ENCODE measurements at regions not wholly inside any gene's neighbourhood (a gene's known extent, or its start where the extent isn't known, plus 50 kb on each side); places are given as distances from the start of the nearest gene placed in this dataset.
"Not testable (repeated sequence)": the region's sequence is repeated elsewhere in the genome, so short reads cannot be mapped to it uniquely, and the experiment has no call there.

DNA sequence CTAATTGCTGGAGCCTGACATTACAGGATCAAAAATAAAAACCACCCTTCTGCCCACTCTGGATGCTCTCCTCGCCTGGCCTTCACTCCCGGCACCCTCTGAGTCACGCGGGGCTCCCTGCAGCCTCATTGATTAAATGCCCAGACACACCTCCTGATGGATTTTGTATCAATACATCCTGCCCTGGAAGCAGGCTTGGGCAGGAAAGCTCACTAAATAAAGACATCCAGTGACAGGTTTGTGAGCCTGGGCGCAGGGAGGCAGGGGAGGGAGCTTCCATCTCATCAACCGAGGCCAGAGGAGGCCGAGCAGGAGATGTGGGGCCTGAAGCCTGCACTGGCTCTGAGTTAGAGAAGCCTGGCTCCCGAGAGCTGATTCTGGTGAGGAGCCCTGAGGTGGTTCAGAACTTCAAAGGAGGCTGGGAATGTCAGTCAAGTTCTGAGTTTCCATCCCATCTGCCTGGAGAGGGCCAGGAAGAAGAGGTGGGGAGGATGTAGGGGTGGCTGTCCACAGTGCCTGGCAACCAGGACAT lies 318.6 kb downstream of the ADGRD1 start:
- not testable (repeated sequence) for DNase-seq (ENCODE audit: low read depth in 2 of 2, low spot score in 1 of 2)

DNA sequence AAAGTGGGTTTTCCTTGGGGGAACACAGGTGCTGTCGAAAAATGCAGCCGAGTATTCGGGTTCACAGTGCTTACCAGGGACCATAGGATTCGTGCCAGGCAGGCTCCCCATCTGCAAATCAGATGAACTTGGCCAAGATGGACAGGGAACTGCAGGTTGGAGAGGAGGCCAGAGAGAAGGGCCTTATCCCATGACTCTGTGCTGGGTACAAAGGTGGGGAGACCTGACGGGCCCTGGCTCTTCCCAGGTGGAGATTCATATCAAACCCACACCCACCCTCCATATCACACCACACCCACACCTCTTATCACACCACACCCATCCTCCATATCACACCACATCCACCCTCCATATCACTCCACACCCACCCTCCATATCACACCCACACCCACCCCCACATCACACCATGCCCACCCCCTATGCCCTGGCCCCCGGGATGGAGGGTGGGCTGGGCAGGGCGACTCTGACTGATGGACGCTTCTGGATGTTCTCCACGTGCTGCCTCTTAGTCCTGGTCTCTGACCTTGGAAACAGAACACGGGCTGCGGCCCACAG lies 319.7 kb downstream of the ADGRD1 start:
- DNase-seq (ENCODE audit: low read depth in 2 of 2, low spot score in 1 of 2) = no peak

DNA sequence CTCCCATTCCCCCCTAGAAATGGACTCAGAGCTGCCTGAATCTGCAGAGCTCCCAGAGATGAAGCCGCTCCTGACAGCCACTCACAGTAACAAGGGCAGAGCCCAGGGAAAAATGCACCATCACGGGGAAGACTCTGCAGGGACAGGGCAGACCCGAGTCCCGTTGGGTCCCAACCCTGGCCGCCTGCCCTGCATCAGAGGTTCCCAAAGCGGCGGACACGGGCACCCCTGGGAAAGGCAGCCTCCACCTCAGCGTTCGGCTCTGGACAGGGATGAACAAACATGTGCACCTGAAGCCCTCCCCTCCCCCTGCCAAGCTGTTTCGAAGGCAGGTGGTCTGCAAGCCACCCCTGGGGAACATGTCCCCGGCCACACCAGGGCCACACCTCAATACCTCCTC lies 320.4 kb downstream of the ADGRD1 start:
- DNase-seq (ENCODE audit: low read depth in 2 of 2, low spot score in 1 of 2) = no peak

DNA sequence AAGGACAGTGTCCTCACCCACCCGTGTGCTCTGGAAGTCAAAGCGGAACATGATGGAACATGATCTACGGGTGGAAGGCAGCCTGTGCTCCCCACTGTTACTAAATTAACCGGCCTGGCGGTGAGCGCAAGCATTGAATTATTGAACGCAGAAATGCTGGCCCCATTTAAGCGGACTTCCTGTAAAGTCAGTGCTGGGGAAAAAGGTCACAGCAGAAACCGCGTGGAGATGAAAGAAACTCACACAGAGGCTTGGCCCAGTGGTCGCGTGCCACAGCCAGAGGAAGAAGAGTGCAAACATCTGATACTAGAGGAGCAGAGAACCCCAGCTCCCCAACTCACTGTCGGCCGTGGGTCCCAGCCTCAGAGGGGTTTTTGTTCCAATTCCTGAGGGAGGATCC lies 321.2 kb downstream of the ADGRD1 start:
- DNase-seq (ENCODE audit: low read depth in 2 of 2, low spot score in 1 of 2) = no peak

DNA sequence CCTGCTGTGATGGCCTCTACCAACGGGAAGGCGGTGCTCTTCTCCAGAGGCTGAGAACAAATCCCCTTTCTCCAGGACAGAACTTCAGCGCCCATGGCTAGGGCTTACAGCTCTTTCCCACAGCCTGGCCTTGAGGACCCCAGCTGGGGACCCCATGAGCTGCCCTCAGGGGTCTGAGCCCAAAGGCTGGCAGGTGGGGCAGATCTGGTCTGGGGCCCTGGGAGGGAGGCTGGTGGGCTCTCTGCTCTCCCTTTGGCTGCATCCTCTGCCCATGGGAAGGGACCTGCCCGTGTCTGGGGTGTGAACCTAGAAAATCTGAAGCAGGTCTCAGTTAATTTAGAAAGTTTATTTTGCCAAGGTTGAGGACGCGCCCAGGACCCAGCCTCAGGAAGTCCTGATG lies 322.1 kb downstream of the ADGRD1 start:
- no peak for DNase-seq (ENCODE audit: low read depth in 2 of 2, low spot score in 1 of 2)

DNA sequence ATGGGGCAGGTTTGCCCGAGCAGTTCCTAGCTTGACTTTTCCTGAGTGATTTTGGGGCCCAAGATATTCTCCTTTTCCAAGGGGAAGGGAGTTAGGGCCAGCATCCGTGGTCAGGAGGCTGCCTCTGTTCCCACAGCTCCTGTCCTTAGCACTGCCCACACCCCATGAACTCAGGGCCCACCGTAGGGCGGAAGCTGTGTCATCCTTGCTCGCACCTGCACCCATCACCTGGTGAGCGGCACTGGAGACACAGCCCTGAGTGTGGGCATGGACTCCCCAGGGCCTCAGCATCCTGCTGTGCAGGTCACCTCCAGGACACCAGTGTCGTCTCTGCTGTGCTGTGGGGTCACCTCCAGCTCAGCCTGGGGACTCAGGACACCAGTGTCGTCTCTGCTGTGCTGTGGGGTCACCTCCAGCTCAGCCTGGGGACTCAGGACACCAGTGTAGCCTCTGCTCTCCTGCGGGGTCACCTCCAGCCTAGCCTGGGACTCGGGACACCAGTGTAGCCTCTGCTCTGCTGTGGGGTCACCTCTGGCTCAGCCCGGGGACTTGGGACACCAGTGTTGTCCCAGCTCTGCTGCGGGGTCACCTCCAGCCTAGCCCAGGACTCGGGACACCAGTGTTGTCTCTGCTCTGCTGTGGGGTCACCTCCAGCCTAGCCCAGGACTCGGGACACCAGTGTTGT lies 322.9 kb downstream of the ADGRD1 start:
- DNase-seq (ENCODE audit: low read depth in 2 of 2, low spot score in 1 of 2) = no peak

DNA sequence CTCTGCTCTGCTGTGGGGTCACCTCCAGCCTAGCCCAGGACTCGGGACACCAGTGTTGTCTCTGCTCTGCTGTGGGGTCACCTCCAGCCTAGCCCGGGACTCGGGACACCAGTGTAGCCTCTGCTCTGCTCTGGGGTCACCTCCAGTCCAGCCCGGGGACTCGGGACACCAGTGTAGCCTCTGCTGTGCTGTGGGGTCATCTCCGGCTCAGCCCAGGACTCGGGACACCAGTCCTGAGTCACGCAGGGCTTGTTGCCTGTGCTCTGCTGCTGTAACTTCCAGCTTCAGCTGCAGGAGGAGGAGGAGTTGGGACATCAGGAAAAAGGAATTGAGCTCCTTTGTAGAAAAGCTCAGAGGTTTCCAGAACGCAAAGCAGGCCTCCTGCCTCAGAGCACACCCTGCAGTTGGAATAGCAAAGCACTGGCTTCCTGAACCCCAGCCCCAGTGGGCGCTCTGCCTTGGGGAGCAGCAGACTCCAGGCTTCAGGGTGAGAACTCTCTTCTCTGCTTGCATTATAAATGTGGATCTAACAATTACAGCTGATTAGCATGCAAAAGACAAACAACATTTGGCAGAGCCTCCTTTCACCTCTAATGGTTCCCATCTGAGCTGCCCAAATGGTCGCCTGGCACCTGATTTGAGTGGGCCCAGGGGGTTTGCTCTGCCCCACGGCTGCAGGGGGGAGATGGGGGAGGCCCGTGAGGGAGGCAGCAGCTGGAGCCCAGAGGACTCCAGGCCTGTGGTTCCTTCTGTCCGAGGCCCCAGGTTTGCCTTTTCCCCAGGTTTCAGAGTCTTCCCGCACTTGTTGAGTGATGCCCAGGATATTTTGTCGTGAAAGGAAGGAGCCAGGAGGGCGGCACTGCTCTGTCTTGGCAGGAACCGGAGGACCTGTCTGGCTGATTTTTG lies 323.7 kb downstream of the ADGRD1 start:
- not testable (repeated sequence) for DNase-seq (ENCODE audit: low read depth in 2 of 2, low spot score in 1 of 2)

DNA sequence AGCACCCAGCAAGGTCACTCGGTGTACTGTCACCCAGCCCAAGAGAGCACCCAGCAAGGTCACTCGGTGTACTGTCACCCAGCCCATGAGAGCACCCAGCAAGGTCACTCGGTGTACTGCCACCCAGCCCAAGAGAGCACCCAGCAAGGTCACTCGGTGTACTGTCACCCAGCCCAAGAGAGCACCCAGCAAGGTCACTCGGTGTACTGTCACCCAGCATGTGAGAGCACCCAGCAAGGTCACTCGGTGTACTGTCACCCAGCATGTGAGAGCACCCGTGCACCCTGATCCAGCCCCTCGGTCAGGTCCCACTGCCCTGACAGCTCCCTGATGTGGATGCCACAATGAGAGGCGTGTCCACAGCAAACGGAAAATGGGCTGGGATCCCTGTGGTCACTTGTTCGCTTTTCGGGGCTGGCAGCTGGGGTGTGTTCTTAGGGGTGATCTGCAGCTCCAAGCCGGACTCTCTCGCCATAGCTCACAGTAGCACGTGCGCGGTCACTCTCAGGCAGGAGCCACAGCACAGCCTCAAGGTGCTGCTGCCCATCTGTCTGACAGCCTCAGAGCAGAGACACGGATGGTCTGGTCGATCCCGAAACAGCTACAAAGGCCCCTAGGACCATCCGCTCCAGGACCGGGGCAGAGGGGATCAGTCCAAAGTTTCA lies 324.9 kb downstream of the ADGRD1 start:
- DNase-seq (ENCODE audit: low read depth in 2 of 2, low spot score in 1 of 2) = not testable (repeated sequence)

DNA sequence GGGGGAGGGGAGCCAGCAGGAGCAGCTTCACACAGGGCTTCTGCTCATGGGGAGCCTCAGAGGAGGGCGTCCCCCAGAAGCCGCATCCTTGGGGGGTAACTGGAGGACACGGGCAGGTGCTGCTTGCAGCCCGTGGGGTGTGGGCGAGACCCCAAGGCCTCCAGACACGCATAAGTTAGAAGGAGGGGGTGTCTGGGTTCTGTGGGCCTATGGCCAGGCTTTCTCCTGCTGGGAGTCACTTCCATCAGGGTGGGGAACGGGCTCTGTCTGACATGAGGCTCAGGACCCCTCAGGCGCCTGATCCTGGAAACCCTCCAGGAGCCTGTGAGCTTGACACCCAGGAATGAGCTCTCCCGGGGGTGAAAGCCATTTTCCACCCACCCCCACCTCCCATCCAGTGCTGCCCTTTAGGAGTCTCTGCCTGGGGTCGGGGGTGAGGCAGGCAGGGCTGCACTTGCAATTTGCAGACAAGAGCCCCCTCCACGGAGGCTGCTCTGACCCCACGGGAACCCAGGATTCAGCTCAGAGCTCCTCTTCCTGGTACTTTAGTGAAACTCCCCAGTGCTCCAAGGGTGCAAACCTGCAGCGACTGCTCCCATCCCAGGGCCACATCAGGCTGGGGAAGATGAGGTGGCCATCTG lies 325.7 kb downstream of the ADGRD1 start:
- no peak for DNase-seq (ENCODE audit: low read depth in 2 of 2, low spot score in 1 of 2)

DNA sequence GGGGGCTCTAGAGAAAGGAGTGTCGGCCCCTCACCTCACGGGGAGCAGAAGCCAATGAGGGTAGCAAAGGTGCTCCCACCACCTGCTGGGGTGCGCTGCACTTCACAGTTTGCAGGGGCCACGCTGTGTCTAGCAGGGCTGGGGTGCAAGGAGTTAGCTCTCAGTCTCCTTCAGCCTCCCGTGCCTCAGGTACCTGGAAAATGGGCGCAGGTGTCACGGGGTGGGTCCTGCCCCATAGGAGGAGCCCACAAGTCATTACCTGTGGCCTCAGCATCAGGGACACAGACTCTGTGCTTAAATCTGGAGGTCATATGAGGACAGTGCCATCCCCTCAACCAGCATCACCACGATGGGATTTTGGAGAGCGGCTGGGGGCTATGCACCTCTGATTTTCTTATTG lies 326.7 kb downstream of the ADGRD1 start:
- no peak for DNase-seq (ENCODE audit: low read depth in 2 of 2, low spot score in 1 of 2)

DNA sequence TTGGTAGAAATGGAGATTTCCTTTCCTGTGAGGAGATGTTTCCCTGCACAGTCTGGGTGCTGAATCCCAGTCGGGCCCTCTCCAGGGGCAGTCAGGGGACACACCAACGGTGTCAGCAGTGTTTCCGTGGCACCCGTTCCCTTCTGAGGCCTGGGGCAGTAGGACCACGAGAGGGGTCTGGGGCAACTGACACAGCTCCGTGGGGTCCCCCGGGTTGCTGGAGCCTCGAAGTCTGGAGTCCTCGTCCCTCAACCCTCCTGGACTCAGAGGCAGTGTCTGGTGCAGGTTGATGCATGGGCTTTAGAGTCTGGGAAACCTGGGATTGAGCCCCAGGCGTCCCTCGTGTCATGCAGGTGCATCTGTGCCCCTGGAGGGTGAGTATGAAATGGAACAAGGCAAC lies 327.3 kb downstream of the ADGRD1 start:
- DNase-seq (ENCODE audit: low read depth in 2 of 2, low spot score in 1 of 2) = no peak

DNA sequence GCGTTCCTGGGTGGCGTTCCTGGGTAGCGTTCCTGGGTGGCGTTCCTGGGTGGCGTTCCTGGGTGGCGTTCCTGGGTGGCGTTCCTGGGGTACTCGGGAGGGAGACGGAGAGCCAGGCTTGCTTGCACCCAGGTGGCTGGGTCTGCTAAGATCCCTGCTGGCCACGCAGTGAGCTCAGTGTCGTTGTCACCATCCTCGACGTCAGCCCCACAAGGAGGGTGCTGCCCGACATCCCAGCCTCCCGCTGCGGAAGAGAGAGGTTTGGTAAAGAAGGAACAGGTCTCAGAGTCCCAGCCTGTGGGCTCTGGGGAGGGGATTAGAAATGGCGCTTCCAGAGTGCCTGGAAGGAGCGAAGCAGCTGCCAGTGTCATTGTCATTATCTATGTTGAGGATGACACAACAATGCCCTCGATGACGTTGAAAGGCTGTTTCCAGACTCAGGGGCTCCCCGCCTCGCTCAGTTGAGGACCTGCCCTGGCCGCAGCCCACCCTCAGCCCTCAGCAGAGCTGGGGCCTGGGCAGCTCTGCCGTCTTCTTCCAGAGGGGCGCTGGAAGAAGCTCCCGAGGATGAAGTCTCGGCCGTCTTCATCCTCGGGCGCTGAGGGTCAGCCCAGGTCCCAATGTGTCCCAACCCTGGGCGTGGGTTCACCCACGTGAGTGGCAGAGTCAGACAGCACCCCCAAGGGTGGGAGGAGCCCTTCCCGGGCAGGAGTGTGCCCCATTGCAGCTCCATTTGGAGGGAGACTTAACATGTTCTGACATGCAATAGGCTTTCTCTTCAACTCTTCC lies 328.8 kb downstream of the ADGRD1 start:
- no peak for DNase-seq (ENCODE audit: low read depth in 2 of 2, low spot score in 1 of 2)

DNA sequence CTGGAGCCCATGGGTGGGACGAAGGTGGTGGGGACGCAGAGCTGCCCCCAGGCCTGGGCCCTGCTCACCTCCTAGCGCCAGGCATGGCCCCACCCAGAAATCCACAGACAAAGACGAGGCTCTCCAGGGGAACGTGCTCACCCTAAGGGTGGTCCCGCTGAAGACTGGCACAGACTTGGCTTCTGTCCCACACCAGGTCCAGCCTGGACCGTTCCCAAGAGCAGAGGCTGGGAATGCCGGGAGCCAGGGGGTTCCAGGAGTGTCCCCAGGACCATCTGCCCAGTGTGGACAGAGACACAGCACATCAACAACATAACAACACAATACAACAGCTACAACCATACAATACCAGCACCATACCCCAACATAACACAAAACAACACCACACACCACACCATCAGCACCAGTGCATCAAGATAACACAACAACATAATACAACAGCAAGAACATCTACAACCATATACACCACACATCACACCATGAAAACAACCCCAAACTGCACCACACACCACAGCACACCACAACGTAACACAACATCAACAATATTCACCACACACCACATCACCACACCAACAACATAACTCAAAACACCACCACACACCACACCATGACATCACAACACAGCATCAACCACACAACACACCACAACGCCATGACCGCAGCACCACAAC lies 329.6 kb downstream of the ADGRD1 start:
- DNase-seq (ENCODE audit: low read depth in 2 of 2, low spot score in 1 of 2) = no peak

DNA sequence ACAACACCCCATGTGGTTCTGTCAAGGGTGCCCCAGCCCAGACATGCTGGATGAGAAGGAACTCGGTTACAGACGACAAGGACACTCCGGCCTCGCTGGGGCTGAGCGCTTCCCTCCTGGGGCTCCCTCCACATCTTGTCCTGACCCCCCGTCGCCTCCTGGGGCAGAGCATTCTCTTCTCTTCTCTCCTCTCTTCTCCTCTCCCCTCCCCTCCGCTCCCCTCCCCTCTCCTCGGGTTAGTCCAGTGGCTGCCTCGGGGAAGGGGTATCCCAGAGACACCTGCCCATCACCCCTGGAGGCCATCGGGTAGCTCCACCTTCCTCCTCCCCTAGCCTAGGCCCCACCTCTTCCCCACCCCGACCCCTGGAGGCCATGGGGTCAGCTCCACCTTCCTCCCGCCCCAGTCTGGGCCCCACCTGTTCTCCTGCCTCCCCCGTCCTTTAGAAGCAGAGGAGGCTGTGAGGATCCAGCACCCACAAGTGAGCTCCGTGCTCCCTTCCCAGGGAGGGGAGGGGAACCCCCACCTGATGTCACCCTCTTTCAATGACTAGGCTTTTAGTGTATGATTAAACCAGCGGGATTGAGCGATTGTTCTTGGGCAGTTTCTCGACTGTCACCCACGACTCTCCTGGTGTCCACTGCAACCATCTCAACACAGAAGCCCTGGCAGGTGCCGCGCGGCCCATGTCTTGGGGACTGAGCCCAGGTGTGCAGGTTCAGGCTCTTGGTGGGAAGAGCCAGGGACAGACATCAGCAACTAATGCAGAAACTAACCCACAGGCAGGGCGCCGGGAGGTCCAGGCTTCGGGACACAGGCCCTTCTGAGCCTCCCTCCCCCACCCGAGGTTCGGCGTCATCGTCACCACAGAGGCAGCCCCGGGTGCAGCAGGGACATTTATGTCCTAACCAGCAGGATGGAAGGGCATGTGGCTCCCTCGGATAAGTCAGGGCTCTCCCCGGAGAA lies 330.4 kb downstream of the ADGRD1 start:
- not testable (repeated sequence) for DNase-seq (ENCODE audit: low read depth in 2 of 2, low spot score in 1 of 2)

DNA sequence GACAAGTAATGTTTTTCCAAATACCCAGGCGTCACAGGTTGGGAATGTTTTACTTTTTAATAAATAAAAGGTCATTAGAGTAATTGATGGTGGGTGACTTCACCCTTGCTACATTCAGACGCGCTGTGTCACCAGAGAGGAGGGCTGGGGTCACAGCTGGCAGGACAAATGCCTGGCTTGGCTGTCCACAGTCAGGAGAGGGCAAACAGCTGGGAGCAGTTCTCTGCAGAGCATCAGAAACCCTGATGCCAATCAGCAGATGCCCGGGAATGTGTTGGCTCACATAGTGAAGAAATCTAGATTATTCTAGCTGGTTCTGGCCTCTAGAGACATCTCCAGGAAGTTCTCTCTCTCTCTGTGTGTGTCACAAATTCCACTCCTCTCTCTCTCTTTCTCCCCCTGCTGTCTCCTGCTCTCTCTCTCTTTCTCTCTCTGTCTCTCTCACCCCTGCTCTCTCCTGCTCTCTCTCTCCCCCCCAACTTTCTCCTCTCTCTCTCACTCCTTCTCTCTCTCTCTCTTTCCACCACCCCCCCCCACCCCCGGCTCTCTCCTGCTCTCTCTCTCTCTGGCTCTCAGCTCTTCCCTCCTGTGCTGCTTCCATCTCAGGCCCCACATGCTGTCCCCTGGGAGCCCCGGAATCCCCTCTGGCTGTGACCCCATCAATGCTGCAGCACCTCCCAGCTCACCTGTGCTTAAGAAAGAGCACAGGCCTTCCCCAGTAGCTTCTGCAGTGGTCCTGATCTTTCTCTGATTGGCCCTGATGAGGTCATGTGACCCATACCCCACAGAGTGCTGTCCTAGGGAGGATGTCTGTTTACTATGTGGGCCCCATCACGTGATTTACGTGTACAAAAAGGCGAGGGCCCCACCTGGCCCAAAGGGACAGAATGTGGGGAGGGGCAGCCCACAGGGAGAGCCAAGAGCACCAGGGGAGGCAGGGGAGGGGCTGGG lies 331.5 kb downstream of the ADGRD1 start:
- DNase-seq (ENCODE audit: low read depth in 2 of 2, low spot score in 1 of 2) = not testable (repeated sequence)

DNA sequence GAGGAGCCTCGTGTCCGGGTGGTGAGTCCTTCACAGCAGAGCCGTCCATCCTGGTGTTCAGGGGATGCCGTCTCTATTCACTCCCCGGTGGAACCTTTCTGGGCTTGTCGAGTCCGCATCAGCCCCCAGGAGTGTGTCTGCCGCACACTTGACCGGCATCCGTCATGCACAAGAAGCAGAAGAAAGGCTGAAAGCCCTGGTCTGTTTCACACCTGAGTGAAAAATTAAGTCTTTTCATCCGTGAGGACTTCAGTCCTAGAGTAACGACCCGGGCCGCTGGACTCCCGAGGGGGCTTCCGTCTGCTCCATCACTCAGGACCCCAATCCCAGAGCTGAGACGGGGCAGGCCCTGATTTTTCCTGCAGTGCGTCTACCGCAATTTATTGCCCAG lies 332.2 kb downstream of the ADGRD1 start:
- not testable (repeated sequence) for DNase-seq (ENCODE audit: low read depth in 2 of 2, low spot score in 1 of 2)

DNA sequence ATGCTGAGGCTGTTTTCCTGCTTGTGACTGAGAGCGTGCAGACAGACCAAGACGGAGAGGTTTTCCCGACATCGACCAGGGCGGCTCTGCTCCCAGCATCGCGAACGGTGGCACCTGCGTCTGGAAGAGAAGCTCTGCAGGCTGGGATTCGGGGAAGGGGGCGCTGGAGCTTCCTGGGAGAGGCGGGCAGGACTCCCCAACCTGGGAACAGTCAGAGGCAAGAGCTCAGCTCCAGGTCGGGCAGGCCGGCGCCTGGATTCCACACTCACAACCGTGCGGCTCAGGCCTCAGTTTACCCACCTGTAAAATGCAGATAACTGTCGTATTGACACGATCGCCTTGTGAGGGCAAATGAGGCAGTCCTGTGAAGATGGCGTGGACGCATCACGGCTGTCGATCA lies 332.6 kb downstream of the ADGRD1 start:
- DNase-seq (ENCODE audit: low read depth in 2 of 2, low spot score in 1 of 2) = not testable (repeated sequence)
